HCT116 (cell line): ENCODE measurements at regions not wholly inside any gene's neighbourhood (a gene's known extent, or its start where the extent isn't known, plus 50 kb on each side); places are given as distances from the start of the nearest gene placed in this dataset.

ENCODE experiments used
- ATAC-seq: fragments of 200-7000 bp; cut with Tn5 transposase; 2 replicates; pipeline ENCODE4 v1.9.1; 2020; ENCODE audit warnings: mild to moderate bottlenecking, moderate library complexity
- BruUV-seq: library from RNA; stranded (reverse); fragments of 400-500 nt; replicated peaks from 2 replicates; lab custom pipeline; 2021; lab: Mats Ljungman, UMichigan
- CTCF ChIA-PET: fragments of 300-600 bp; sonication (Branson Sonifier 250); formaldehyde crosslinking; loops from one replicate; lab custom pipeline; 2021; ENCODE audit warnings: antibody characterized with exemption; lab: Charles Lee
- POLR2A ChIA-PET: fragments of 300-600, 350-600 bp; sonication (Branson Sonifier 250); formaldehyde crosslinking; loops from one replicate; lab custom pipeline; 2021; ENCODE audit warnings: antibody characterized with exemption; lab: Charles Lee
- RAD21 ChIA-PET, 2 experiments: fragments of 300-600 bp; sonication (Branson Sonifier 250); formaldehyde crosslinking; loops; one replicate each; lab custom pipeline; 2023; ENCODE audit warnings: low total read pairs in 2 of 2; ENCODE audit not compliant: uncharacterized antibody in 2 of 2, unreplicated experiment in 2 of 2, low non-redundant PET in 1 of 2; lab: Charles Lee
- DNase-seq: peaks from one replicate; pipeline ENCODE4 v3.0.0-alpha.2; 2010; ENCODE audit warnings: low read depth, low spot score
- H2AFZ ChIP-seq: fragments of 200-600 bp; shearing (Covaris generic), sonication (generic); 2 replicates; pipeline ENCODE4 v1.6.1; 2017; ENCODE audit warnings: low read depth, mixed run types, mixed read lengths, antibody characterized with exemption, low read length; ENCODE audit not compliant: poor library complexity, severe bottlenecking
- H3K27ac ChIP-seq: 2 replicates; pipeline ENCODE4 v1.5.1; 2012; ENCODE audit warnings: low read depth, low read length
- H3K27me3 ChIP-seq: fragments of 200-600 bp; sonication (generic); 2 replicates; pipeline ENCODE4 v1.6.1; 2016; ENCODE audit warnings: mixed run types, low read length, mixed read lengths; ENCODE audit not compliant: insufficient read depth
- H3K36me3 ChIP-seq, 2 experiments: fragments of 200-500 bp in 1 of 2; fragments of 200-600 bp in 1 of 2; sonication (Bioruptor generic) in 1 of 2; sonication (generic) in 1 of 2; 2 replicates each; pipeline versions ENCODE4 v1.5.1 to v1.6.1; 2014 to 2016; ENCODE audit warnings: low read length in 2 of 2, inconsistent platforms in 1 of 2, mixed read lengths in 1 of 2, mixed run types in 1 of 2; ENCODE audit not compliant: insufficient read depth in 2 of 2, control insufficient read depth in 1 of 2
- H3K4me1 ChIP-seq, 2 experiments: fragments of 200-600 bp in 1 of 2; sonication (generic) in 1 of 2; 2 replicates each; pipeline versions ENCODE4 v1.5.1 to v1.6.1; 2012 to 2017; ENCODE audit warnings: low read length in 2 of 2, inconsistent platforms in 1 of 2, mild to moderate bottlenecking in 1 of 2, mixed read lengths in 1 of 2, mixed run types in 1 of 2, moderate library complexity in 1 of 2; ENCODE audit not compliant: insufficient read depth in 2 of 2, control insufficient read depth in 1 of 2
- H3K4me2 ChIP-seq: fragments of 200-600 bp; sonication (generic); 2 replicates; pipeline ENCODE4 v1.6.1; 2017; ENCODE audit warnings: mixed run types, low read length, mixed read lengths
- H3K4me3 ChIP-seq, 2 experiments: fragments of 200-600 bp in 1 of 2; sonication (generic) in 1 of 2; replicated peaks in 1 of 2; 2 replicates each; pipeline ENCODE4 v1.5.1; 2011 to 2016; ENCODE audit warnings: low read length in 2 of 2, control low read depth in 1 of 2, low read depth in 1 of 2, mild to moderate bottlenecking in 1 of 2, mixed read lengths in 1 of 2, mixed run types in 1 of 2
- H3K79me2 ChIP-seq: fragments of 200-600 bp; sonication (generic); 2 replicates; pipeline ENCODE4 v1.6.1; 2017; ENCODE audit warnings: mild to moderate bottlenecking, mixed run types, low read length, moderate library complexity, mixed read lengths; ENCODE audit not compliant: insufficient read depth
- H3K9ac ChIP-seq: fragments of 200-600 bp; sonication (generic); 2 replicates; pipeline ENCODE4 v1.6.1; 2016; ENCODE audit warnings: low read length, mixed read lengths
- H3K9me2 ChIP-seq: fragments of 200-600 bp; sonication (generic), shearing (Covaris generic); 2 replicates; pipeline ENCODE4 v1.6.1; 2017; ENCODE audit warnings: mixed run types, mild to moderate bottlenecking, moderate library complexity; ENCODE audit not compliant: insufficient read depth
- H3K9me3 ChIP-seq, 2 experiments: fragments of 200-500 bp in 1 of 2; fragments of 200-600 bp in 1 of 2; sonication (Bioruptor generic) in 1 of 2; sonication (generic) in 1 of 2; 2 replicates each; pipeline ENCODE4 v1.6.1; 2014 to 2017; ENCODE audit warnings: low read length in 2 of 2, mixed read lengths in 2 of 2, inconsistent platforms in 1 of 2, low read depth in 1 of 2, mild to moderate bottlenecking in 1 of 2, mixed run types in 1 of 2, moderate library complexity in 1 of 2; ENCODE audit not compliant: control insufficient read depth in 1 of 2, insufficient read depth in 1 of 2
- H4K20me1 ChIP-seq: fragments of 200-600 bp; sonication (generic), shearing (Covaris generic); 2 replicates; pipeline ENCODE4 v1.6.1; 2017; ENCODE audit warnings: mixed run types, mild to moderate bottlenecking, moderate library complexity; ENCODE audit not compliant: insufficient read depth
- CBX3 ChIP-seq: IDR thresholded peaks from 2 replicates; pipeline ENCODE4 v1.6.1; 2012; ENCODE audit warnings: low read depth
- JUND ChIP-seq: IDR thresholded peaks from 2 replicates; pipeline ENCODE4 v1.6.1; 2012
- POLR2A ChIP-seq: IDR thresholded peaks from 2 replicates; pipeline ENCODE4 v1.7.0; 2011; ENCODE audit warnings: borderline replicate concordance; ENCODE audit not compliant: insufficient read depth, insufficient read length; ENCODE audit errors: extremely low read depth
- POLR2AphosphoS5 ChIP-seq: IDR thresholded peaks from 2 replicates; pipeline ENCODE4 v1.6.1; 2011; ENCODE audit warnings: mild to moderate bottlenecking, low read depth, low read length, moderate library complexity
- SIN3A ChIP-seq: IDR thresholded peaks from 2 replicates; pipeline ENCODE4 v1.6.1; 2012; ENCODE audit warnings: low read depth
- ZFX ChIP-seq: fragments of 450-650 bp; IDR thresholded peaks from 2 replicates; pipeline ENCODE4 v1.6.1; 2017
- intact Hi-C: fragments of 100-400 bp; cut with micrococcal nuclease; formaldehyde crosslinking; loops from 2 replicates; pipeline ENCODE4 v1.10.0; 2022
- TF ChIP-seq, protein P1 (sequence below): IDR thresholded peaks from 2 replicates; pipeline ENCODE4 v1.6.1; 2011; ENCODE audit warnings: mild to moderate bottlenecking, low read length, moderate library complexity; ENCODE audit not compliant: insufficient replicate concordance; ENCODE audit errors: extremely low read depth
- TF ChIP-seq, protein P2 (sequence below): IDR thresholded peaks from 2 replicates; pipeline ENCODE4 v1.6.1; 2012
- TF ChIP-seq, protein P3 (sequence below), 3 experiments: fragments of 200-600 bp in 1 of 3; sonication (generic) in 1 of 3; IDR thresholded peaks in 2 of 3; conservative IDR thresholded peaks in 1 of 3; 2 replicates each; pipeline ENCODE4 v1.5.1; 2012 to 2017; ENCODE audit warnings: low read depth in 2 of 3, low read length in 2 of 3, antibody characterized with exemption in 1 of 3, borderline replicate concordance in 1 of 3, control low read depth in 1 of 3, mild to moderate bottlenecking in 1 of 3, mixed read lengths in 1 of 3, mixed run types in 1 of 3, moderate library complexity in 1 of 3; ENCODE audit not compliant: insufficient read depth in 1 of 3

DNA sequence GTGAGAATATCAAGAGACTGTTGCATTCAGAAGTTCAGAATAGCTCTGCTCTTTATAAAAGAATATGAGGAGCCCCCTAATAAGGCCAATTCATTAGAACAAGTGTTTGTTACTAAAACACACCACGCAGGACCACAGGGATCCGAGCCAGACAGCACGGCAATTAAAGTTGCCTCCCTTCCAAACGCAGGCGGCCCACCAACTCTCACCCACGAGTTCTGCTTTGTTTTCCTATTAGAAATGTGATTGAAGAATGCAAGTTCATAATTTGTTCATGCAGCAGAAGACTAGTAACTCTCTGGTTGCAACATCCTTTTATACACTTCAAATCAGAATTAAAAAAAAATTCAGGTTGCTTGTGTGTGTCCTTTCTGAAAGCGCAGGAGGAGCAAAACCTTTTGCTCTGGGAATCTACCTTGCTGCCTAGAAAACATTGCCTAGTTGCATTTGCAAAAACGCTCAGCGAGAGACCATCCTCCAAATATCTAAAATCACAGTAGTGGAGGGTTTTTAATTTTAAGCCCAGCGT, 1044.1 kb upstream of the NR2F2 start:
- ChIA-PET POLR2A (interaction anchor here (0.7 kb wide), 1 partner anchor 18 kb away, joined by 3 read pairs; no protein-coding TSS in a partner anchor), RAD21 (no interaction called here), CTCF (no interaction called here)
- no peak overlapping the region for H3K9ac ChIP-seq
- H3K27me3 ChIP-seq = no peaks in the 10 kb centered on the region
- H3K9me3 ChIP-seq = no peaks in the 10 kb centered on the region
- H4K20me1 ChIP-seq = no peaks in the 10 kb centered on the region
- no peak overlapping the region for H3K4me2 ChIP-seq
- H3K4me3 ChIP-seq = no peak overlapping the region
- no peaks in the 10 kb centered on the region for H3K9me2 ChIP-seq
- BruUV-seq = no TSS peak
- TF ChIP-seq POLR2AphosphoS5 = no peak
- TF ChIP-seq, protein P1, sequence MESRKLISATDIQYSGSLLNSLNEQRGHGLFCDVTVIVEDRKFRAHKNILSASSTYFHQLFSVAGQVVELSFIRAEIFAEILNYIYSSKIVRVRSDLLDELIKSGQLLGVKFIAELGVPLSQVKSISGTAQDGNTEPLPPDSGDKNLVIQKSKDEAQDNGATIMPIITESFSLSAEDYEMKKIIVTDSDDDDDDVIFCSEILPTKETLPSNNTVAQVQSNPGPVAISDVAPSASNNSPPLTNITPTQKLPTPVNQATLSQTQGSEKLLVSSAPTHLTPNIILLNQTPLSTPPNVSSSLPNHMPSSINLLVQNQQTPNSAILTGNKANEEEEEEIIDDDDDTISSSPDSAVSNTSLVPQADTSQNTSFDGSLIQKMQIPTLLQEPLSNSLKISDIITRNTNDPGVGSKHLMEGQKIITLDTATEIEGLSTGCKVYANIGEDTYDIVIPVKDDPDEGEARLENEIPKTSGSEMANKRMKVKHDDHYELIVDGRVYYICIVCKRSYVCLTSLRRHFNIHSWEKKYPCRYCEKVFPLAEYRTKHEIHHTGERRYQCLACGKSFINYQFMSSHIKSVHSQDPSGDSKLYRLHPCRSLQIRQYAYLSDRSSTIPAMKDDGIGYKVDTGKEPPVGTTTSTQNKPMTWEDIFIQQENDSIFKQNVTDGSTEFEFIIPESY = no peak
- no peak overlapping the region for H2AFZ ChIP-seq
- no peaks in the 10 kb centered on the region for H3K79me2 ChIP-seq
- H3K36me3 ChIP-seq = no peaks in the 10 kb centered on the region
- ATAC-seq (no peak), DNase-seq (no peak)
- no peak overlapping the region for H3K27ac ChIP-seq
- no peaks in the 10 kb centered on the region for H3K4me1 ChIP-seq
- intact Hi-C loops = no loop called here

DNA sequence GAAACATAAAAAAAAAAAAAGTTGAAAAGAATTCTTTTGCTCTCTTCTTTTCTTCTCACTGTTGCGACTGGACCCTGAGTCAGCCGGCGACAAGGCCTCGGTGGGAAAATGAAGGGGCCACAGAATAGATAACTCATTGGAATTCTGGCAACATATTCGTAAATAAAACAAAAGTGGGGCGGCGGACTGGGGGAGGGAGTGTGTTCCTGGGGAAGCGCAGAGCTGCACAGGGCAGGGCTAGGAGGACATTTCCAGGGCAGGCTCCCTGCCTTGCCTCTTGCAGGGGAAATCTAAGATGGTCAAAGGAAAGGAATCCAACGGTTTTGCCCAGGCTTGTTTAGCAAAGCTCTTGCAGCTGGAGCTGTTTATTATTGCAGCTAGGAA, 1042.8 kb upstream of the NR2F2 start:
- H3K36me3 ChIP-seq = no peaks in the 10 kb centered on the region
- DNase-seq (no peak), ATAC-seq (no peak)
- no TSS peak for BruUV-seq
- H3K27me3 ChIP-seq = no peaks in the 10 kb centered on the region
- no peak overlapping the region for H3K9ac ChIP-seq
- no peak overlapping the region for H2AFZ ChIP-seq
- no peaks in the 10 kb centered on the region for H3K9me2 ChIP-seq
- no peaks in the 10 kb centered on the region for H3K9me3 ChIP-seq
- no peaks in the 10 kb centered on the region for H3K79me2 ChIP-seq
- ChIA-PET RAD21 (no interaction called here), POLR2A (no interaction called here), CTCF (no interaction called here)
- H3K4me1 ChIP-seq = no peaks in the 10 kb centered on the region
- intact Hi-C loops = no loop called here
- H3K4me2 ChIP-seq = no peak overlapping the region
- H4K20me1 ChIP-seq = no peaks in the 10 kb centered on the region
- no peak overlapping the region for H3K27ac ChIP-seq
- H3K4me3 ChIP-seq = no peak overlapping the region
- TF ChIP-seq CBX3 (no peak), JUND (no peak), ZFX (no peak), POLR2A (no peak), SIN3A (no peak)
- TF ChIP-seq, protein P2, sequence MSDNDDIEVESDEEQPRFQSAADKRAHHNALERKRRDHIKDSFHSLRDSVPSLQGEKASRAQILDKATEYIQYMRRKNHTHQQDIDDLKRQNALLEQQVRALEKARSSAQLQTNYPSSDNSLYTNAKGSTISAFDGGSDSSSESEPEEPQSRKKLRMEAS = no peak
- TF ChIP-seq, protein P3, sequence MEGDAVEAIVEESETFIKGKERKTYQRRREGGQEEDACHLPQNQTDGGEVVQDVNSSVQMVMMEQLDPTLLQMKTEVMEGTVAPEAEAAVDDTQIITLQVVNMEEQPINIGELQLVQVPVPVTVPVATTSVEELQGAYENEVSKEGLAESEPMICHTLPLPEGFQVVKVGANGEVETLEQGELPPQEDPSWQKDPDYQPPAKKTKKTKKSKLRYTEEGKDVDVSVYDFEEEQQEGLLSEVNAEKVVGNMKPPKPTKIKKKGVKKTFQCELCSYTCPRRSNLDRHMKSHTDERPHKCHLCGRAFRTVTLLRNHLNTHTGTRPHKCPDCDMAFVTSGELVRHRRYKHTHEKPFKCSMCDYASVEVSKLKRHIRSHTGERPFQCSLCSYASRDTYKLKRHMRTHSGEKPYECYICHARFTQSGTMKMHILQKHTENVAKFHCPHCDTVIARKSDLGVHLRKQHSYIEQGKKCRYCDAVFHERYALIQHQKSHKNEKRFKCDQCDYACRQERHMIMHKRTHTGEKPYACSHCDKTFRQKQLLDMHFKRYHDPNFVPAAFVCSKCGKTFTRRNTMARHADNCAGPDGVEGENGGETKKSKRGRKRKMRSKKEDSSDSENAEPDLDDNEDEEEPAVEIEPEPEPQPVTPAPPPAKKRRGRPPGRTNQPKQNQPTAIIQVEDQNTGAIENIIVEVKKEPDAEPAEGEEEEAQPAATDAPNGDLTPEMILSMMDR (IDR thresholded peaks at IDR 0.05 in 2 of 3, conservative IDR thresholded peaks at IDR 0.05 in 1 of 3; ENCODE audit: borderline replicate concordance in 1 of 3, insufficient read depth in 1 of 3, low read depth in 2 of 3, low read length in 2 of 3) = no peak
- TF ChIP-seq, protein P1 = no peak
